ENCODE measurements at regions not wholly inside any gene's neighbourhood (a gene's known extent, or its start where the extent isn't known, plus 50 kb on each side); places are given as distances from the start of the nearest gene placed in this dataset.

GRCh38 chr10:10846504-10846900, 171.2 kb upstream of the CELF2 start:
- TF ChIP-seq POLR2A (IDR thresholded peaks at IDR 0.05; ENCODE audit: low read length) (no peak), GATA1 (IDR thresholded peaks at IDR 0.05; ENCODE audit: low read depth, low read length) (no peak)
